GM10248 (cell line): ENCODE measurements at regions not wholly inside any gene's neighbourhood (a gene's known extent, or its start where the extent isn't known, plus 50 kb on each side); places are given as distances from the start of the nearest gene placed in this dataset.

Experiments
- CTCF ChIA-PET: fragments of 300-600 bp; sonication (Branson Sonifier 250); formaldehyde crosslinking; extraction: SDS; loops from one replicate; lab custom pipeline; 2021; ENCODE audit warnings: antibody characterized with exemption; lab: Yijun Ruan, JAX
- POLR2A ChIA-PET: fragments of 350-650 bp; sonication (Branson Sonifier 250); formaldehyde crosslinking; extraction: SDS; loops from one replicate; lab custom pipeline; 2020; ENCODE audit warnings: antibody characterized with exemption; lab: Yijun Ruan, JAX
- DNase-seq: peaks from one replicate; pipeline ENCODE4 v3.0.0; 2012; ENCODE audit errors: extremely low spot score
- TF ChIP-seq, protein P1 (sequence below): IDR thresholded peaks from 2 replicates; pipeline ENCODE4 v1.5.1; 2012; ENCODE audit warnings: mild to moderate bottlenecking, low read depth; ENCODE audit errors: extremely low read depth, missing control alignments, control extremely low read depth

GRCh38 chr21:16250273-16250672 is 520.5 kb downstream of the USP25 start:
- no peak for DNase-seq
- ChIA-PET CTCF (no interaction called here), POLR2A (no interaction called here)

DNA sequence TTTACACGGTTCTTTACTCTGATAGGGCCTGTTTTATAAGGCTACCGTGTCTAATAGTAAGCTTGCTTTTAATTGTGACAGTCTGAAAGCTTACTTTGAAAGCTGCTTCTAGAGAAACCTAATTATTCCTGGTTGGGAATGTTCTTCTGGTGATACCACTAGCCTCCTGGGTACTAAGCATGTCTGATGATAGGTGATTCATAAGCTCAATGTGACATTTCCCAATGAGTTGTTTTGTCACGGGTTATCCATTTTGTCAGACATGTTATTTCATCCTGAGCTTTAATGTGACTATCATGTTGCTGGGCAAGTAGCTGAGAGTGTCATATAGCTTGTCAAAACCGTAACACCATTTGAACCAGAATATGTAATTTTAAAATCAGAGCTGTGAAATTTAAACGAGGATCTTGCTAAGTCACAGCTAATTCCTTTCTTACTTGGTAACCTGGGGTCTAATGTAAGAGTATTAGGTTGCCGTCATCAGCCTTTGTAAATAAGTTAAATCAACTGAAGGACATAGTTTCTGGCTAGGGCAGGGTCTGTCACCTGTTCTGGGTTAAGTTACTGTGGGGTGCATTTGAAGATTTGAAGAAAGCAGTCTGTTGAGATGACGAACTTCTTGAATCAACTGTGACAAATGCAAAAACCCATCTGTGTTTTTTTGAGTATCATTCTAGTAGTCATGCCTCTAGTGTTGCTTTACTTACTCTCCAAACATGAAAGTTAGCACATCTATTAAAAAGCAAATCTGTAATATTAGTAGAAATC is 529.2 kb downstream of the USP25 start:
- TF ChIP-seq, protein P1, sequence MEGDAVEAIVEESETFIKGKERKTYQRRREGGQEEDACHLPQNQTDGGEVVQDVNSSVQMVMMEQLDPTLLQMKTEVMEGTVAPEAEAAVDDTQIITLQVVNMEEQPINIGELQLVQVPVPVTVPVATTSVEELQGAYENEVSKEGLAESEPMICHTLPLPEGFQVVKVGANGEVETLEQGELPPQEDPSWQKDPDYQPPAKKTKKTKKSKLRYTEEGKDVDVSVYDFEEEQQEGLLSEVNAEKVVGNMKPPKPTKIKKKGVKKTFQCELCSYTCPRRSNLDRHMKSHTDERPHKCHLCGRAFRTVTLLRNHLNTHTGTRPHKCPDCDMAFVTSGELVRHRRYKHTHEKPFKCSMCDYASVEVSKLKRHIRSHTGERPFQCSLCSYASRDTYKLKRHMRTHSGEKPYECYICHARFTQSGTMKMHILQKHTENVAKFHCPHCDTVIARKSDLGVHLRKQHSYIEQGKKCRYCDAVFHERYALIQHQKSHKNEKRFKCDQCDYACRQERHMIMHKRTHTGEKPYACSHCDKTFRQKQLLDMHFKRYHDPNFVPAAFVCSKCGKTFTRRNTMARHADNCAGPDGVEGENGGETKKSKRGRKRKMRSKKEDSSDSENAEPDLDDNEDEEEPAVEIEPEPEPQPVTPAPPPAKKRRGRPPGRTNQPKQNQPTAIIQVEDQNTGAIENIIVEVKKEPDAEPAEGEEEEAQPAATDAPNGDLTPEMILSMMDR: no peak
- POLR2A ChIA-PET: no interaction called here
- no peak for DNase-seq
- CTCF ChIA-PET: interaction anchor here (1.0 to 2.2 kb wide), 4 partner anchors 8 to 53 kb away, joined by 3 to 5 read pairs (median 3); no protein-coding TSS in a partner anchor

More at GRCh38 chr21:16250273-16250672, 520.5 kb downstream of the USP25 start:
- TF ChIP-seq, protein P1: no peak

- no peak for DNase-seq
- POLR2A ChIA-PET: no interaction called here
- TF ChIP-seq, protein P1: no peak
- CTCF ChIA-PET: no interaction called here
These were observed 532.3 kb downstream of the USP25 start for GRCh38 chr21:16262091-16262490.

DNA sequence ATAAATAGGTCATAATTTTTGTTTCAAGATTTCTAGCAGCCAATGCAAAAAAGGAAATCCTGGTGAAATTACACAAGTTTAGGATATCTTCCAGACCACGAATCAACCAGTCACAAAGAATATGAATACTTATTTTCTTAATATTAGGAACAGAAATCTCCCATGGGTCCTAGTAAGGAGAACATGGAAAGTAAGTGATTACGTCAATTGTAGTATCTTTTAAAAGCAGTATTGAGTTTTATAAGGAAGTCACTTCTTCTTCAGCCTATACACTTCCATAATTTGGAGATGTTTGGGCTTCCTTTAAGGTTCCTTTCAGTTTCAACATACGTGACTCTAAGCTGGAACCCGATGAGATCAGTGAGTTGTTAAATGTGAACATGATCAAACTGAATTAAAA is 534.5 kb downstream of the USP25 start:
- ChIA-PET CTCF (no interaction called here), POLR2A (no interaction called here)
- no peak for DNase-seq
- TF ChIP-seq, protein P1: no peak

GRCh38 chr21:16269476-16269875 is 539.7 kb downstream of the USP25 start:
- CTCF ChIA-PET: interaction anchor here (0.7 kb wide), 1 partner anchor 12 kb away, joined by 3 read pairs; no protein-coding TSS in a partner anchor
- POLR2A ChIA-PET: no interaction called here
- DNase-seq: no peak
- TF ChIP-seq, protein P1: no peak

DNA sequence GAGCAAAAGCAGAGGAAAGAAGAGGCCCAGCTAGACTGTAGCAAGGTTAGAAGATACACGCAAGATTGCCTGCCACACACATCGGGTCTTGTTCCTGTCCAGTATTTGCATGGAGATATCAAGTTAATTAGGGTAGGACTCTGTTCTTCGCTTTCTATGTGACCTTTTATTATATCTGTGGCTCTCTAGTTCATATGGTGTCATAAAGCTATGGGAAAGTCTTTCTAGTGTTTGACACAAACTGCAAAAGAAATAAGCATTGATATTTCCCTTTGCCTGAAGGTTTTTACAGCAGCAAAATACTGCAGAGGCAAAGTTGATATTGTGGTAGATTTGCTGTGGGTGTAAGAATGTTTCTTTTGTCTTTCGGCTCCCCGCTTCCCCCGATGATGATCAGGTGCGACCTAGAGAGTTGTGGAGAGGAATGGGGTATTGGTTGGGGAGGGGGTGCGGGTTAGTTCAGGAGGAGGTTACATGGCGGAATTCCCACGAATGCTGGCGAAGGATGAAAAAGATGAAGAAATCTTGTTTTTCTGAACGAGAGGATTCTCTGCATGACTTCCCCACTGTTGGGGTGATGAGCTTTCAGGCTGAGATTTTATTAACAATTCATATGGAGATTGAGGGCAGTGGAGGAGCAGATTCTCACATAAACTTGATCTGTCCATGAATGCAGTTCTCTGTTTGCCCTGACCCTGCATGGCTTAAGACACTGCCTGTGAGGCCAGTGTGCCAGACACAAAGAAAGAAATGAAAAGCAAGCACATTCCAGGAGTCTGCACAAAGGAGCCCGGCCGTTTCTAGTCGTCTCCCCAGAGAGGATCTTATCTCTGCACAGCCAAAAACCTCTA is 550.2 kb downstream of the USP25 start:
- TF ChIP-seq, protein P1: no peak

More for the DNA sequence above, 550.2 kb downstream of the USP25 start:
- no peak for DNase-seq
- CTCF ChIA-PET: no interaction called here
- POLR2A ChIA-PET: no interaction called here
